ENCODE measurements at regions not wholly inside any gene's neighbourhood (a gene's known extent, or its start where the extent isn't known, plus 50 kb on each side); places are given as distances from the start of the nearest gene placed in this dataset.
A peak's percentile ranks its signal among the peaks of the same experiment; 100 is the strongest.

DNA sequence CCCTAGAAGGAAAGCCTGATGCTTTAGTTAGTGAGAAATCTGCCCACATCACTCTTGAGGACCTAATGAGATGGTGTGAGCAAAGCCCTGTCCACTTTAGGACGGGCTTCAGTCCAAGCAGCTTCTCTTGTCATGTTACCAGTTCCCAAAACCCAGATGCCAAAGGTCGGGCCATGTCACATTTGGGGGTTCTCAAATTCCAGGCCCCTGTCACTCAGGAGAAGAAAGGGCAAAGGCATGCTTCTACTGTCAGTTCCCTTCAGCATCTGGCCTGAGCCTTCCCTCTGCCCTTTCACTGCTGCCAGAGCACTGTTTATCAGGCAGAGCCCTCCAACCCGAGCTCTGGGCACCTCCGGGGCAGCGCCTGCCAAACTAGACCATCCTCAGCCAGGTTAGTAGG, 556.0 kb downstream of the BNC2 start:
- DNase-seq, result no peak

DNA sequence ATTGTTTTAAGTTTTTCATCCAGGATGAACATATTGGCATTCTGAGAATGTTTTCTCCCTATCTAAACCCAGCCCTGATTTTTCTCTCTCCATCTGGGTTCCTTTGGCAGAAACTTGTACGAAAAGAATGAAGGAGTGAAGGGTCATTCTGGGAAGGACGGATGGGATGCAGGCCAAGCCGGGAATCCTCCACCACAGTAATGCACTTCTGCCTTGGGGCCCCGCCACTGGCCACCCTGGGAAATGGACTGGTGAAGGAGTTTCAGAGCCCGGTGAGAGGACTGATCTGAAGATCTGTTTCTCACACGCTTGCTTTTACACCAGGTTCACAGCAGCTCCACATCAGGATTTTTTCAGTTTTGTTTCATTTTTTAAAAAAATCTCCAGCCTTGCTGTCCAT, 554.8 kb downstream of the BNC2 start:
- peak; percentile 30 for DNase-seq

DNA sequence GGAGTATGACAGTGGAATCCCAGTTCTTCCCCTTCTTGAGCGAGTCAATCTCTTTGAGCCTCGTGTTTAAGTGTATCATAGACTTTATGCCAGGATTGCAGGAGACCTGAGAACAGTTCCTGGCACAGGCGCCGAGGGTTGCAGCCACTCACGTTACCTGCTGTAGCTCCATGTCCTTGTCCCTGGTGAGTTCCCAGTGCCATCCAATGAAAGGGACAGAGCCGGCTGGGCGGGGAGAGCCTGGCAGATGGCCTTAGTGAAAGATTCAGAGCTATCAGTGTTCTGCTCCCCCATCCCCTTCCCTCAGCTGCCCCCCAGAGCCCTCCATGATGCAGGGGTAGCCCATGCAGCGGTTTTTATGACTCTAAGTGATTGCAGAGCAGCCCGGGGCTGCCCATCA, 554.0 kb downstream of the BNC2 start:
- DNase-seq, result no peak

DNA sequence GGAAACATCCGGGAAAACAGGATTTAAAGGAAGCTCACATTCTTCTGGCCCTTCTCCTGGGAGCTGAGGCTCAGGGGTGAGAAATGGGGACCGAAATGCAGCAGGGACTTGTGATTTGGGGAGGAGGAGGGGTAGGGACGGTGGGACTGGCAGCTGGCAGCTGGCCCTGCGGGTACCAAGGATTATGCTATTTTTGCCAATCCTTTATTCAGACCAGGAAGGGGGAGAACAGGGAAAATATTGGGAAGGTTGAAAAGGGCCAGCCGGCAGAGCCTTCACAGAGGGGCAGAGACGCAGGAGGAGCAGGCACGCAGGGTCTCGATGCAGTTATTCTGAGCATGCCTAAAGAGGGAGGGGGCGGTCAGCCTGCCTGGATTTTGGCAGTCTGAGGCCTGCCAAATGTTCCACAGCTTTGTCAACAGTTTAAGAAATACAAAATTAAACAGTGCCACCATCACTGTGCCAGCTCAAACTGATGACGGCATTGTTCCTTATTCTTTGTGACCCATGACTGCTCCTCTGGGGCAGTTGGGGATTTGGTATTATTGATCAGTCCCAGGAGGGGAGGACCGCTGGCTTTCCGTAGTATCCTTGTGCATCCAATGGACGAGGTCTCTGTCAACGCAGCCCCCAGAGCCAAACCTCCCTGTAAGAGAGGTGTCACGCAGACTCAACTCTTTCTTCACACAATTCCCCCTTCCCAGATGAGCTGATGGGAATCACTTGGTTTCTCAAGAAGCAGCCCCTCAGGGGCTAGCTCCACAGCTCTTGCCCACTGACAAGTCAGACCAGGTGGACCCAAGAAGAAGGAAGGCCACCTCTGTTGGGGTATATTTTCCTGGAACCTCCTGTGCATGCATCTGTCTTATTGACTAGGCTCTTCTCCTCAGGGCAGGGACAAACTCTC, 553.3 kb downstream of the BNC2 start:
- DNase-seq, result no peak

DNA sequence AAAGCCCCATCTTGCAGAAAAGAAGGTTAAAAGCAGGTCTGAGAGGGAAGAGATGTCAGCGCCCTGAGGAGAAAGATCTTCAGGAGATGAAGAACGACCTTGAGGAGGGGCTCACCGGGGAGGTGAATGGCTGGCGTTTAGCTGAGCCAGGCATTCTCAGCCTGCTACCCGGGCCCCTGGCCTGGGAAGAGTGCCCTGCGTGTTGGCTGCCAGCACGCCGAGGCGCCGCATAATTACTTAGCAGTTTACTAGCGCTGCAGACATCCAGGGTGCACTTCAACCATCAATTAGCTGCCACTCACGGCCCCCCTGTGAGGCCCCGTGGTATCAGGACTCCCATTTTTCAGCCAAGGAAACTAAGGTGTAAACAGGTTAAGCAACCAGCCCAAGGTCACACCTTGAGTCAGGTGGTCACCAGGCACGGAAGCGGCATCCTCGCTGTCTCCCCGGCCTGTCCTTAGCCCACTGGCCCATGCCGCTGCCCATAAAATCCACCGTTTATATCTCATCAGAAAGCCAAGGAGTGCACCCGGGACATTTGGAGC, 551.9 kb downstream of the BNC2 start:
- DNase-seq, result no peak

DNA sequence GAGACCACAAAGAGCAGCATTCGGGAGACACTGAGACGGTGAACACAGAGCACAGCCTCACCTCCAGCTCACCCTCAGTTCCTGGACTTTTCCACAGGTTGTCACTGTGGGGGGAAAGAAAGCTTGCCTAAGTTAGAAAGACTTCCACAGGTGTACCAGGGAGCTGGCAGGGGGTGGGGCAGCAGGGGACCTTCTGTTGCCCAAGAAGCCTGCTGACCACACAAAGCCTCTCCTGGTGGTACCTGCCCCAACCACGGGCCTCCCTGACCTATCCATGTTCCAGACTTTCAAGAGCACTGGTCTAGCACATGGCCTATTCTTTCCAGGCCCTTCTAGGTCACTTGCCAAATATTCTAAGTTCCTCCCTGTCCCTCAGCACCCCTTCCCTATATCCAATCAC, 550.8 kb downstream of the BNC2 start:
- no peak for DNase-seq

DNA sequence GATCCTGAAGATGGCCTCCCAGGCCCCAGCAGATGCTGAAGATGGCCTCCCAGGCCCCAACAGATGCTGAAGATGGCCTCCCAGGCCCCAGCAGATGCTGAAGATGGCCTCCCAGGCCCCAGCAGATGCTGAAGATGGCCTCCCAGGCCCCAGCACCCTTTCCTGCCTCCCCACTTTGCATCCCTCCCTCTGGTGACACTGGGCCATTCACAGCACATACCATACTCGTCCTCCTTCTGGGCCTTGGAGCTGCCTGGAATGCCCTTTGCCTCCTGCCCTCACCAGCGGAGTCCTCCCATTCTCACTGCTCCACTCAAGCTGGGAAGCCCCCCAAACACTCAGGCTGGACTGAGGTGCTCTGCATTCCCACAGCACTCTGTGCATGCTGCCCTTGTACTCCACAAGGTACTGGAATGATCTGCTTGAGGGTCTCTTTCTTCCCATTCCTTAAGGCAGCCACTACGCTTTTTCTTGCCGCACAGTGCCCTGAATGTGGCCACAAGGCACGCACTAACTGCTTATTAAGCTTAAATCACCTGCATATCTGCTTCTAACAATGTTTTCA, 550.0 kb downstream of the BNC2 start:
- DNase-seq, result no peak

DNA sequence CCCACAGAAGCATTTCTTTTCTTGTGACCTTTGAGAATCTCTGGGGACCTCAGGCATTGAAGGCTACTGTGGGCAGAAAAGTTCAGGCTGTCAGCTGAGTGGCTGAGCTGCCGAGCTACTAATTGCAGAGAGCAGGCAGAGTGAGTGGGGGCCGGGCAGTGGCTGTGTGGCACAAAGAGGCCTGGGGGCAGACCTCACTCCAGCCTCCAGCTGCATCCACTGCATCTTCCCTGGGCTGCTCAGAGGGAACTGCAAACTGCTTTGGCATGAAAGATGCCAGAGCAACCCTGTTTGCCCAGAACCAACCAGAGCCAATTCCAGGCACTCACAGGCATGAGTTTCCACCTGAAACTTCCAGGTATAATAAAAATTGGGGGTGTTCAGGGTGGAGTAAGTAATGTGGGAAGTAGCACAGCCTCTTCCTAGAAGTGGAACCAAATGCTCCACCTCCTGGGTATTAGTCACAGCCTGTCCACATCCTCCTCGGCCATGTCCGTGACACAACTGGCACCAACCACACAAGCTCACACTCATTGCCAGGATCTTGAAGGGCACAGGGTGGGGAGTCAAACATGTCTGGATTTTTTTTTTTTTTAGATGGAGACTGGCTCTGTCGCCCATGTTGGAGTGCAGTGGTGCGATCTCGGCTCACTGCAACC, 548.9 kb downstream of the BNC2 start:
- DNase-seq, result peak; percentile 20

DNA sequence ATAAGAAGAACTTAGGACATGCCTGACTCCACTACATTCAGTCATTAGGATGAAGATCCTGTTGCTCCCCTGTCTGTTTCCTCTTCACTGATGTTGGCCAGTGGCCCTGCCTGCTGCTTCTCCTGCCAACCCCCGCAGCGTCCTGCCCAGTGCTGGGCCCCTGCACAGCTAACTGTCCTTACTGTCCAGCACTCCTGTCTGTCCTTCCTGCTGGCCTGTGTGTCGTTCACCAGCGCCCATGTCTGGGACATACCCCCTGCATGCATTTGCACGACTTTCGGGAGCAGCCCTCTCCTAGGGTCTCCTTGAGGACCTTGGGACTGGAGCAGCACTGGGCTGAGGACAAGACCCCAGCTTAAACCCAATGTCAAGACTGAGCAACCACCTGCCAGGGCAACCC, 547.6 kb downstream of the BNC2 start:
- DNase-seq, result no peak

DNA sequence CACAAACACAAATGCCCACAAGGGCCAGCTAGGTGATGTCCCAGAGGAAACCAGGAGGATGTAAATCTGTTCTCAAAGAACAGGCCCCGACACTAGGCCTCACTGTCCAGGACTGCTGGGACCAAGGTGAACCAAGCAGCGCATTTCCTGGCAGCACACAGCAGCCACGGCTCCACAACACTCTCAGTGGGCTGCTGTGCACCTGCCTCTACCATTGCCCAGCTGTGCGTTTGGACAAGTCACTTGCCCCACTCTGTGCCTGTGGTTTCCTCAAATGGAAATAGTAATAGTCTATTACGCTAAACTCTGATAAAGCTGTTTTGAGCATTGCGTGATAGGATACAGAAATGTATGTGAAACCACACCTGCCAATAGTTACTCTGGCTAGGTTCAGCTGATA, 544.5 kb downstream of the BNC2 start:
- no peak for DNase-seq

DNA sequence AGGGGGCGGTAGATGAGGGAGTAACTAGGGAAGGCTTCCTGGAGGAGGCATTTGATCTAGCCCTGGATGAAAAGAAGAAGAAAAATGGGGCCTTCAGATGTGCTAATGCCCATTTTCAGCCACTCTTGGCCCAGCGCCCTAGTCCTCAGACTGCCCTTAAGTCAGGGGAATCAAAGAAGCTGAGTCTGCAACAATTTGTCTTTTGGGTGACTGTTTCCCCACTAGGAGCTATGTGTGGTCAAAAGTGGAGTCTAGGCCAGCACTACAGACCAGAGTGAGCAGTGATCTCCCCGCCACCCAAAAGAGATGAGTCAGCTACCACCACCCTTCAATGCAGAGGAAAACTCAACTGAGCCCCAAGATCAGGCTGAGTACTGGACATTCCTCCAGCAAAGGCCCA, 542.1 kb downstream of the BNC2 start:
- no peak for DNase-seq

DNA sequence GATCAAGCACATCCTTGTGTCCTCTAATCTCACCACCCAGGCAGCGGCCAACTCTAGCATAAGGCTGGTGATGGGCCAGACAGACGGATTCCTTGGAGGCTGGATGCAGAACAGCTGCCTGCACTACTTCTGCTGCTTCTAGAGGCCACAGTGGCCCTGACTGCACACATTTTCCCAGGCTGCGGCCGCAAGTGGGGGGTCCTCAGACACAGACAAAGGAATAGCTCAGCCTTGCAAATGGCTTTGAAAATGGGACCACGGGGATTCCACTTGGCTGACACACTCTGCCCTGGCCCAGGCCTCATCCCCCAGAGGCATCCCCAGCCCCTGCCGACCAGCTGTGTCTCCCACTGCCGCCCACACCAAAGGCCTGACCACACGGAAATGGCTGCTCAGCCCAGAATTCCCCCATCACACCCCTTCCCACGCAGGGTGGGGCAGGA, 540.8 kb downstream of the BNC2 start:
- DNase-seq, result no peak

DNA sequence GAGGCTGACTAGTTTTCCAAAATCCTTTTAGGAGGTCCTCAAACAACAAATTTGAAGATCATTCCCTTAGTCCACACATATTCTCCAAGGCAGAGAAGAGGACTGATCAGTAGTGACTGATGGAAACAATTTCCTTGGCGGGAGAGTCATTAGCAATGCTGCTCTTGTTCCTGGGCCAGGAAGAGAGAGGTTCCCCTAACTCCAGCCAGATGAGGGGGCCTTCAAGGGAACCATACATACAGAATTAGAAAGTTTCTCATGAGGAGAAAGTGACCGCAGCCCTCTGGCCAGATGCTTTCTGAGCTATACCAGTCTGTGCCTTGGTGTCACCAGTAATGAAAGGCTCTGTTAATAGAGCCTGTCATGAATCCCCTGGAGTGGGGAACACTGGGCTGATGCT, 539.4 kb downstream of the BNC2 start:
- no peak for DNase-seq

DNA sequence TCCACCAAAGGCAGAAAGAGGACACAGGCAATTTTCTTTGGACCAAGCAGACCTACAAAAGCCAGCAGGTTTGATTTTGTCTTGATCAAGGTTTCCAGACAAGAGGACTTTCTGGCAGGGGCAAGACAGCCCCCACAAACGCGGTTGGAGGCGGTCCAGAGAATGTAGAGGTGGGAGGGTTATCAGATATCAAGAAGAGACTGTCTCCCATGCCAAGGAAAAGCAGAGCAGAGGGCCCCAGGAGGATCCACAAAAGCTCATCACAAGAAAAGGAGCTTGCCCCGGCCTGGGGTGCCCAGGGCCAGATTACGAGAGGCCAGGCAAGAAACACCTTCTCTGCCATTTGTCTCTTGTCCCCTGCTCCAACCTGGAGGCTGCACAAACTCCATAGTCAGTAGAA, 538.9 kb downstream of the BNC2 start:
- DNase-seq, result no peak

DNA sequence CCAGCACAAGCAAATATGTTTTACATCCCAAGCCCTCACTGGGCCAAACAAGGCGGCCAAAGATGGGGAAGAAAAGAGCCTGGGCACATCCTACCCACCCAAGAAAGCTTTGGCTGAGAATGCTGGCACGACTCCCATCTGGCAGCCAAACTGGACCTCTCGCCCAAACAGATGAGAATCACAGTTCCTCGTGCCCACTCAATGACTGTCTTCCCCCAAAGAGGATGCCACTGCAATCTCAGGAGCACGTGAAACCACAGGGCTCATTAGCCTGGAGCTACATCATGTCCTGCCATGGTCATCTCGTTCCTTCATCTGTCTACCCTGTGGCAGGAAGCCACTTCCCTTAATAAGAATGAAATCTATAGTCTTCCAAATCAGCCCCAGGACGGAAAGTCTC, 536.8 kb downstream of the BNC2 start:
- no peak for DNase-seq

DNA sequence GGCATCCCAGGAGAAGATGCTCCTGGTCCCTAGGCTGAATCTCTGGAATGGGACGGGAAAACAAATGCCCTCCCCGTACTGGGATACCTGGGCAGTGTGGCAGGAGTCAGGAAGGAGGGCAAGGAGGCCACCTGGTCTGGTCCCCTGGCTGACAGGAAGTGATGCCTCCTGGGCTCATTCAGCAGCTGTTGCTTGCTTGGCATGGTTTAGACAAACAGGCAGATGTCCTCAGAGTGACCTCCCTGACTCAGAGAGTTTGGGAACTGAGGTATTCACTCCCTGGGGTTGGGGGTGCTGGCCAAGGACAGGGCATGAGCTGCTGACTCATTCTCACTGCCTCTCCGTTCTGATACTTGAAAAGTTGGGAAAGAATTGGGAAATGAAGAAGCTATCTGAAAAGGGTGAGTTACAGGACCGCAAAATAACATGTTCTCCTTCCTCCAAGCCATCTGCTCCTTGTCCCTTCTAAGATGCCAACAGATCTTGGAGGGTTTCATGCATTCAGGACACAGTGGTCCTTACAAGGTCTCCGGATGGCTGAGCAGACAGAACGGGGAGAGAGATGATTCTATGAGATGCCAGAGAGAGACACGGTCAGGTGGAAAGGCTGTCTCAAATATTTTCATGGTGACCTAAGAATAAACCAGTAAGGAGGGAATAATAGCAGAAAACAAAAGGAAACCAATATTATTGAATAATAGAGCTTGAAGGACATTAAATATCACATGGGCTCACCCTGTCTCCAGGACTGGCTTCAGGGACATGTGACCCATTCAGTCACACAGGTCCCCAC, 534.5 kb downstream of the BNC2 start:
- peak; percentile 96 for DNase-seq

DNA sequence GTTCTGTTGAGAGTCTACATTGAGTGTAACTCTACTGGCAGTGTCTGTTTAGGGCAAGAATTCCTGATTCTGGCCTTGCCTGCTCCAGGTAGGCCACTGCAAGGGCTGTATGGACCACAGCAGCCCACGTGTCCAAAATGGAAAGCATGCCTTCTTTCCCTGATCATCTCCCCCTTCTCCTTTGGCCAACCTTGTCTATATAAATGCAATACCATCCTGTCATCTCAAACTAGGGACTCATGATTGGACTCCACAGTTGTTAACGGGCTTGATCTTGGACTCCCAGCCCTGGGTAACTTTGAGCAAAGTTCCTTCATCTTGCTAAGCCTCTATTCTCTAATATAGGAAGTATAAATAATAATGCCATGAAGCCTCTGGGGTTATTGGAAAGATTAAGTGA, 533.6 kb downstream of the BNC2 start:
- no peak for DNase-seq

DNA sequence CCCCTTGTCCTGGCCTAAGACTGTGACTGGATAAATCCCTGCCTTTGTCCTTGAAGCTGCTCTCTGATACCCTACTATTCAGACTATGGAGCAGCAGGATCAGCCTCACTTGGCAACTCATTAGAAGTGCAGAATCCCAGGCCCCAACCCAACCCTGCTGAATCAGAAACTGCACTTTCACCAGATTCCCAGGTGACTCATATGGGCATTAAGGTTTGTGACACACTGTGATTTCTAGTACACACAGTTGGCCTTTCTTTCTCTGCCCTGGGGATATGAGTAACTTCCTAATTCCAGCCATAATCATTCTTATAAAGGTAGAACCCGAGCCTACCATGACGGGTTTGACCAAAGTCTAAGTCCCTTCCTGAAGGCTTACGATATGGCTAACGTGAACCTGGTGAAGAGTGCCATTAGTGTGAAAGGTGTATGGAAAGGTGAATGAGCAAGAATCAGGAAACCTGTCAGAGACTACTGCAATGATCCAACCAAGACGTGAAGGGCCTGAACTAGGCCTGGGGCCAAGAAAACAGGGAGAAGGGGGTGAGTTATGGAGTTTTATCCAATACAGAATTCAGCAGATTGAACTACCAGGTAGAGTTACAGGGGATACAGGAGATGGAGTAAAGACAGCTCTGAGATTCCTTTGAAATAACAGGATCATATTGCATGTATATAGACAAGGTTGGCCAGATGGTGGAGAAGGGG, 533.0 kb downstream of the BNC2 start:
- DNase-seq, result peak; percentile 82

DNA sequence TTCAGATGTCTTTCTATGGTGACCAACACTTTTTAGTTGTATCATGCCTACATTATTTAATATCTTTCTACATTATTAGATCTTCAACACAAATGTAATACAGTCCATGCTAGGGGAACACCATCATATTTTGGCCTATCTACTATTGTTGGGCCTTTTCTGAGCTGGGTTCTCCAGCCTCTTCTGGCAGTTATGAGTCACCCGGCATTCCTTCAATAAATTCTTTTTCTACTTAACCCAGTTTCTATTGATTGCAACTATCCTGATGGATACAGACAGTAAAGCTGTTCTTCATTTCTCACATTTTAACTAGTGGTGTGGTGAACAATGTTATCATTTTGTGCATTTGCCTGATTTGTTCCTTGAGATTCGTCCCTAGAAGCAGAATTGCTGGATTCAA, 529.3 kb downstream of the BNC2 start:
- DNase-seq, result no peak

DNA sequence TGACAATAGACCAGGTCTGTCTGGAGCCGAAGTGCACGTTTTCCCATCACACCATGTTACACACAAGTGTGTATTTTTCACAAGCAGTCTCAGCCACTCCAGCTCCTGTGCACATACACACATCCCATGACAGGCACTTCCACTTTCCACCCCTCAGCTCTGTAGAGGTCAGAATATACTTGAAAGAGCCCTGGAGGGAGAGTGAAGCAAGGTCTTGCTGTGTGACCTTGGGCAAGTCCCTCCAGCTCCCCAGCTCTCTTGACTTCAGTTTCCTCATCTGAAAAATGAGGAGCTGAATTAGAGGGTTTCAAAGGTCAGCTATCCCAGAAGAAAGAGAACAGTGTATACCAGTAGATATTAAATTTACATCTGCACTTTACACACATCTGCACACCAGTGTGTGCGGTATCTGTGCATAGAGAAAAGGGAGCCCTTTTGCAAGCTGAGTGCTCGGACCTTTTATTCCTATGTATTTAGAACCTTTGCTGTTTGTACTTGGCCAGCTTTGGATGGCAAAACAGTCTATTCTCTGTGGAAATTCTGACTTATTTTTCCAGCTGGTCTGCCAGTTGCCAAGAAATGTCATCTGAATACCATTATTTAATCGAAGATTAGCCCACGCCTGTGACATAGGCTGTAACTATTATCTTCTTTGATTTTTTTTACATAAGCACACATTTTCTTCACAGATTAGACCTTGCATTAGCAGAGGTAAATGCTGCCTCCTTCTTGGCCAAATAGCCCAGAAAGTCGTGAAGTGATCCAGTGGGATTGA, 528.0 kb downstream of the BNC2 start:
- DNase-seq, result no peak

Data from NCI-H226 (cell line).